Endothelial cell of umbilical vein (primary cell): ENCODE measurements at regions not wholly inside any gene's neighbourhood (a gene's known extent, or its start where the extent isn't known, plus 50 kb on each side); places are given as distances from the start of the nearest gene placed in this dataset.

Experiments
- BruUV-seq: library from RNA; stranded (reverse); fragments of 400-500 nt; replicated peaks from 2 replicates; lab custom pipeline; 2021; lab: Mats Ljungman, UMichigan
- CTCF ChIA-PET: fragments of 300-600, 350-600 bp; sonication (Branson Sonifier 250); formaldehyde crosslinking; loops from one replicate; lab custom pipeline; 2021; ENCODE audit warnings: antibody characterized with exemption, inconsistent platforms; lab: Charles Lee
- POLR2A ChIA-PET: fragments of 300-600, 350-600 bp; sonication (Branson Sonifier 250); formaldehyde crosslinking; loops from one replicate; lab custom pipeline; 2021; ENCODE audit warnings: antibody characterized with exemption, inconsistent platforms; lab: Charles Lee
- DNase-seq: peaks from one replicate; pipeline ENCODE4 v3.0.0-alpha.2; 2011; ENCODE audit warnings: low read depth, low spot score
- FAIRE-seq: peaks from 2 replicates; lab custom pipeline; 2011; peaks lifted over from hg19 to GRCh38; lab: Jason Lieb, UNC
- H2AFZ ChIP-seq: 2 replicates; pipeline ENCODE4 v1.6.0; 2012; ENCODE audit warnings: low read depth, low read length, control low read depth, inconsistent platforms
- H3K27ac ChIP-seq: 2 replicates; pipeline ENCODE4 v1.5.1; 2011; ENCODE audit warnings: low read depth, mild to moderate bottlenecking, control low read depth, low read length, moderate library complexity; ENCODE audit not compliant: insufficient read depth
- H3K27me3 ChIP-seq, 2 experiments: 2 replicates each; pipeline versions ENCODE4 v1.6.0 to v1.6.1; 2011; ENCODE audit warnings: low read length in 2 of 2, mixed read lengths in 1 of 2; ENCODE audit not compliant: control insufficient read depth in 2 of 2, insufficient read depth in 2 of 2
- H3K36me3 ChIP-seq, 2 experiments: 2 replicates in 1 of 2; 3 replicates in 1 of 2; pipeline ENCODE4 v1.5.1; 2011; ENCODE audit warnings: low read length in 2 of 2, mild to moderate bottlenecking in 1 of 2, moderate library complexity in 1 of 2; ENCODE audit not compliant: control insufficient read depth in 2 of 2, insufficient read depth in 2 of 2; ENCODE audit errors: extremely low read depth in 1 of 2
- H3K4me1 ChIP-seq: 3 replicates; pipeline ENCODE4 v1.5.1; 2011; ENCODE audit warnings: mild to moderate bottlenecking, low read length; ENCODE audit not compliant: control insufficient read depth, insufficient read depth; ENCODE audit errors: extremely low read depth
- H3K4me2 ChIP-seq: 2 replicates; pipeline ENCODE4 v1.6.1; 2011; ENCODE audit warnings: low read length, control low read depth, mixed read lengths; ENCODE audit not compliant: insufficient read depth
- H3K4me3 ChIP-seq, 3 experiments: fragments of 200-600 bp in 1 of 3; sonication (generic), shearing (Covaris generic) in 1 of 3; replicated peaks in 1 of 3; 2 replicates each; pipeline ENCODE4 v1.5.1; 2011 to 2016; ENCODE audit warnings: control low read depth in 3 of 3, low read length in 3 of 3, mild to moderate bottlenecking in 2 of 3, inconsistent platforms in 1 of 3, low read depth in 1 of 3, moderate library complexity in 1 of 3; ENCODE audit not compliant: insufficient read depth in 1 of 3
- H3K79me2 ChIP-seq: 2 replicates; pipeline ENCODE4 v1.6.0; 2012; ENCODE audit warnings: low read length, inconsistent platforms; ENCODE audit not compliant: control insufficient read depth, insufficient read depth
- H3K9ac ChIP-seq: replicated peaks from 2 replicates; pipeline ENCODE3; 2011; ENCODE audit warnings: low read length, control low read depth; ENCODE audit not compliant: insufficient read depth; ENCODE audit errors: extremely low read depth
- H3K9me1 ChIP-seq: replicated peaks from 3 replicates; pipeline ENCODE4 v1.6.0; 2011; ENCODE audit warnings: mild to moderate bottlenecking, low read length; ENCODE audit not compliant: control insufficient read depth, insufficient read depth; ENCODE audit errors: extremely low read depth
- H3K9me3 ChIP-seq: replicated peaks from 2 replicates; pipeline ENCODE4 v1.5.1; 2012; ENCODE audit warnings: low read length, inconsistent platforms; ENCODE audit not compliant: control insufficient read depth, insufficient read depth
- H4K20me1 ChIP-seq: replicated peaks from 2 replicates; pipeline ENCODE3; 2011; ENCODE audit warnings: mild to moderate bottlenecking, low read length; ENCODE audit not compliant: control insufficient read depth, insufficient read depth; ENCODE audit errors: extremely low read depth
- EZH2 ChIP-seq: IDR thresholded peaks from 2 replicates; pipeline ENCODE4 v1.6.1; 2012; ENCODE audit warnings: borderline replicate concordance, low read depth, mild to moderate bottlenecking, moderate library complexity, low read length, inconsistent platforms; ENCODE audit not compliant: severe bottlenecking
- FOS ChIP-seq: IDR thresholded peaks from 2 replicates; pipeline ENCODE4 v1.6.1; 2011; ENCODE audit warnings: mild to moderate bottlenecking, low read length, moderate library complexity, borderline replicate concordance; ENCODE audit not compliant: insufficient read depth
- GATA2 ChIP-seq: IDR thresholded peaks from 2 replicates; pipeline ENCODE4 v1.7.0; 2011; ENCODE audit warnings: low read depth, mild to moderate bottlenecking, moderate library complexity, mixed read lengths, low read length; ENCODE audit not compliant: insufficient read length, insufficient read depth
- JUN ChIP-seq: IDR thresholded peaks from 2 replicates; pipeline ENCODE4 v1.6.1; 2011; ENCODE audit warnings: borderline replicate concordance, low read depth; ENCODE audit not compliant: insufficient read length, insufficient read depth
- MYC ChIP-seq: IDR thresholded peaks from one replicate; pipeline ENCODE4 v1.6.1; 2011; ENCODE audit warnings: mild to moderate bottlenecking, low read depth, low read length
- POLR2A ChIP-seq: IDR thresholded peaks from 2 replicates; pipeline ENCODE4 v1.6.1; 2012; ENCODE audit warnings: low read depth, mild to moderate bottlenecking, control low read depth, low read length
- POLR2AphosphoS5 ChIP-seq: IDR thresholded peaks from 2 replicates; pipeline ENCODE4 v1.6.1; 2012; ENCODE audit warnings: low read depth, mild to moderate bottlenecking, control low read depth, low read length, moderate library complexity; ENCODE audit not compliant: insufficient read depth
- dilution Hi-C: fragments of 300-500 bp; cut with MboI; formaldehyde crosslinking; loops from one replicate; pipeline ENCODE4 v1.15.0; 2019; ENCODE audit warnings: low sequenced_read_pairs; ENCODE audit not compliant: extremely low pct_ligation_motif_present
- intact Hi-C: fragments of 100-400 bp; cut with micrococcal nuclease; formaldehyde crosslinking; loops from one replicate; pipeline ENCODE4 v1.10.0; 2022
- TF ChIP-seq, protein P1 (sequence below): IDR thresholded peaks from 2 replicates; pipeline ENCODE4 v1.6.1; 2011; ENCODE audit not compliant: insufficient read depth, insufficient read length
- TF ChIP-seq, protein P2 (sequence below), 2 donors: IDR thresholded peaks; 1 replicate in 1 of 2; 2 replicates in 1 of 2; pipeline ENCODE4 v1.5.1; 2011; ENCODE audit warnings: low read length in 2 of 2, mild to moderate bottlenecking in 2 of 2, moderate library complexity in 2 of 2, control low read depth in 1 of 2, inconsistent platforms in 1 of 2, low read depth in 1 of 2; ENCODE audit not compliant: insufficient read depth in 1 of 2; ENCODE audit errors: extremely low read depth in 1 of 2

DNA sequence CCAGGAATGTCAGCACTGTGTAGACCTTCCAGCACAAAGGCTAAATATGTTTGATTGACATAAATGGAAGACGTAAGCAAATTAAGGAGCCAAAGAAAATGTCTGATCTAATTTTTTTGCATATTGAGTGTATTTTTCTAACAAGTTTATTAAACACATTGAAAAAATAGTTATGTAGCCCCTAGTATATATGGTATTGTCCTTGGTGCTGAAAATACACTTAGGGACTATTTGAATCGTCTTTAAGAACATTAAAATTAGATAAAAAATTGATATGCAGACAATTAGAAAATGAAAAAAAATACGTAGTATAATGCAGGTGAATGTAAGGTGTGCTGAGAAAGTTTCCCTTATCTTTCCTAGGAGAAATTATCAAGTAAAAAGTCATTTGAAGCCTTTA, 337.0 kb downstream of the OMA1 start:
- Histone ChIP-seq H3K4me1 (no peaks in the 10 kb centered on the region), H3K27ac (no peak overlapping the region), H3K36me3 (no peaks in the 10 kb centered on the region), H3K9ac (no peak overlapping the region), H3K79me2 (no peaks in the 10 kb centered on the region), H3K4me3 (no peak overlapping the region), H3K4me2 (no peak overlapping the region), H3K9me1 (no peaks in the 10 kb centered on the region), H3K27me3 (no peaks in the 10 kb centered on the region), H3K9me3 (no peaks in the 10 kb centered on the region), H2AFZ (no peak overlapping the region), H4K20me1 (no peaks in the 10 kb centered on the region)
- dilution Hi-C loops: no loop called here
- intact Hi-C loops: no loop called here
- DNase-seq (no peak), FAIRE-seq (no peak)
- TF ChIP-seq, protein P1, sequence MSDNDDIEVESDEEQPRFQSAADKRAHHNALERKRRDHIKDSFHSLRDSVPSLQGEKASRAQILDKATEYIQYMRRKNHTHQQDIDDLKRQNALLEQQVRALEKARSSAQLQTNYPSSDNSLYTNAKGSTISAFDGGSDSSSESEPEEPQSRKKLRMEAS: no peak
- TF ChIP-seq MYC (no peak), EZH2 (no peak), FOS (no peak), GATA2 (no peak), POLR2AphosphoS5 (no peak), POLR2A (no peak), JUN (no peak)
- TF ChIP-seq, protein P2, sequence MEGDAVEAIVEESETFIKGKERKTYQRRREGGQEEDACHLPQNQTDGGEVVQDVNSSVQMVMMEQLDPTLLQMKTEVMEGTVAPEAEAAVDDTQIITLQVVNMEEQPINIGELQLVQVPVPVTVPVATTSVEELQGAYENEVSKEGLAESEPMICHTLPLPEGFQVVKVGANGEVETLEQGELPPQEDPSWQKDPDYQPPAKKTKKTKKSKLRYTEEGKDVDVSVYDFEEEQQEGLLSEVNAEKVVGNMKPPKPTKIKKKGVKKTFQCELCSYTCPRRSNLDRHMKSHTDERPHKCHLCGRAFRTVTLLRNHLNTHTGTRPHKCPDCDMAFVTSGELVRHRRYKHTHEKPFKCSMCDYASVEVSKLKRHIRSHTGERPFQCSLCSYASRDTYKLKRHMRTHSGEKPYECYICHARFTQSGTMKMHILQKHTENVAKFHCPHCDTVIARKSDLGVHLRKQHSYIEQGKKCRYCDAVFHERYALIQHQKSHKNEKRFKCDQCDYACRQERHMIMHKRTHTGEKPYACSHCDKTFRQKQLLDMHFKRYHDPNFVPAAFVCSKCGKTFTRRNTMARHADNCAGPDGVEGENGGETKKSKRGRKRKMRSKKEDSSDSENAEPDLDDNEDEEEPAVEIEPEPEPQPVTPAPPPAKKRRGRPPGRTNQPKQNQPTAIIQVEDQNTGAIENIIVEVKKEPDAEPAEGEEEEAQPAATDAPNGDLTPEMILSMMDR (IDR thresholded peaks at IDR 0.05; ENCODE audit: extremely low read depth in 1 of 2, insufficient read depth in 1 of 2, low read depth in 1 of 2, low read length in 2 of 2): no peak
- CTCF ChIA-PET: no interaction called here
- POLR2A ChIA-PET: no interaction called here
- BruUV-seq: no TSS peak
